NB4 (cell line): ENCODE measurements at regions not wholly inside any gene's neighbourhood (a gene's known extent, or its start where the extent isn't known, plus 50 kb on each side); places are given as distances from the start of the nearest gene placed in this dataset.

Source experiments
- POLR2A ChIP-seq: IDR thresholded peaks from 2 replicates; pipeline ENCODE4 v1.6.1; 2011; ENCODE audit warnings: mild to moderate bottlenecking; ENCODE audit not compliant: insufficient read length; ENCODE audit errors: extremely low read depth
- TF ChIP-seq, protein P1 (sequence below): IDR thresholded peaks from one replicate; pipeline ENCODE4 v1.5.1; 2012; ENCODE audit warnings: low read depth, low read length

DNA sequence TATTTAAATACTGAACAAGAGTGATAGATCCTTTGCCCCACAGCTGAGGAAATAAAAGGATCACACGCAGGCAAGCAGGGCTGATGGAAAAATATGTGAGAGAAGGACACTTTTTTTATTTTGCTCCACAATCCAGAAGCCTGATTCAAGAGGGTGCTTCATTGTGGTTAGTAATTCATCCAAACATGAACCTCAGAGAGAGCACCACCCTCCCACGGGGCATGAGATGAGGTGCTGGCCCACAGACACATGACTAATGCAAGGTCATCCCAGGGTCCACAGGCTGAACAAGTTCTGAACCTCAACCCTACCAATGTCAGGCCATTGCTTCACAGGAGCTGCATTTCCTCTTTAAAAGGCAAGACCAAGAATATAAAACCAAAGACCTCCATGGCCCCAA lies 239.6 kb downstream of the MREG start:
- TF ChIP-seq, protein P1, sequence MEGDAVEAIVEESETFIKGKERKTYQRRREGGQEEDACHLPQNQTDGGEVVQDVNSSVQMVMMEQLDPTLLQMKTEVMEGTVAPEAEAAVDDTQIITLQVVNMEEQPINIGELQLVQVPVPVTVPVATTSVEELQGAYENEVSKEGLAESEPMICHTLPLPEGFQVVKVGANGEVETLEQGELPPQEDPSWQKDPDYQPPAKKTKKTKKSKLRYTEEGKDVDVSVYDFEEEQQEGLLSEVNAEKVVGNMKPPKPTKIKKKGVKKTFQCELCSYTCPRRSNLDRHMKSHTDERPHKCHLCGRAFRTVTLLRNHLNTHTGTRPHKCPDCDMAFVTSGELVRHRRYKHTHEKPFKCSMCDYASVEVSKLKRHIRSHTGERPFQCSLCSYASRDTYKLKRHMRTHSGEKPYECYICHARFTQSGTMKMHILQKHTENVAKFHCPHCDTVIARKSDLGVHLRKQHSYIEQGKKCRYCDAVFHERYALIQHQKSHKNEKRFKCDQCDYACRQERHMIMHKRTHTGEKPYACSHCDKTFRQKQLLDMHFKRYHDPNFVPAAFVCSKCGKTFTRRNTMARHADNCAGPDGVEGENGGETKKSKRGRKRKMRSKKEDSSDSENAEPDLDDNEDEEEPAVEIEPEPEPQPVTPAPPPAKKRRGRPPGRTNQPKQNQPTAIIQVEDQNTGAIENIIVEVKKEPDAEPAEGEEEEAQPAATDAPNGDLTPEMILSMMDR, result no peak
- TF ChIP-seq POLR2A, result no peak
